Neuronal stem cell (in vitro differentiated cells): ENCODE measurements at regions not wholly inside any gene's neighbourhood (a gene's known extent, or its start where the extent isn't known, plus 50 kb on each side); places are given as distances from the start of the nearest gene placed in this dataset.

ENCODE experiments used
- DNase-seq: peaks from one replicate; pipeline ENCODE4 v3.0.0-alpha.2; 2013; ENCODE audit warnings: low spot score
- H2AFZ ChIP-seq: one replicate; pipeline ENCODE4 v1.6.1; 2013; ENCODE audit warnings: mild to moderate bottlenecking, low read length, inconsistent platforms
- H2AK5ac ChIP-seq: 2 replicates; pipeline ENCODE4 v1.6.1; 2013; ENCODE audit warnings: low read depth, mild to moderate bottlenecking, inconsistent platforms, low read length, moderate library complexity, mixed read lengths
- H2BK120ac ChIP-seq: 2 replicates; pipeline ENCODE4 v1.6.1; 2013; ENCODE audit warnings: low read depth, mild to moderate bottlenecking, inconsistent platforms, low read length, moderate library complexity, mixed read lengths
- H2BK12ac ChIP-seq: one replicate; pipeline ENCODE4 v1.6.1; 2013; ENCODE audit warnings: low read length, inconsistent platforms
- H2BK15ac ChIP-seq: 2 replicates; pipeline ENCODE4 v1.6.1; 2013; ENCODE audit warnings: mild to moderate bottlenecking, low read length, inconsistent platforms, mixed read lengths
- H2BK5ac ChIP-seq: one replicate; pipeline ENCODE4 v1.6.1; 2013; ENCODE audit warnings: inconsistent platforms, mild to moderate bottlenecking, low read length, moderate library complexity
- H3K14ac ChIP-seq: one replicate; pipeline ENCODE4 v1.6.1; 2013; ENCODE audit warnings: low read length, inconsistent platforms
- H3K18ac ChIP-seq: 2 replicates; pipeline ENCODE4 v1.6.1; 2013; ENCODE audit warnings: low read length, inconsistent platforms
- H3K23ac ChIP-seq: 2 replicates; pipeline ENCODE4 v1.6.1; 2013; ENCODE audit warnings: low read depth, mild to moderate bottlenecking, mixed read lengths, low read length, inconsistent platforms; ENCODE audit not compliant: poor library complexity
- H3K27ac ChIP-seq: replicated peaks from 3 replicates; pipeline ENCODE4 v1.5.1; 2013; ENCODE audit warnings: low read length, inconsistent platforms
- H3K27me3 ChIP-seq, 3 experiments: 2 replicates each; pipeline ENCODE4 v1.6.1; 2013; ENCODE audit warnings: low read length in 3 of 3, mild to moderate bottlenecking in 2 of 3, inconsistent platforms in 1 of 3, low read depth in 1 of 3, mixed read lengths in 1 of 3, moderate library complexity in 1 of 3; ENCODE audit not compliant: control insufficient read depth in 3 of 3, insufficient read depth in 3 of 3
- H3K36me3 ChIP-seq, 2 donors: replicated peaks in 1 of 2; 2 replicates each; pipeline ENCODE4 v1.6.1; 2013; ENCODE audit warnings: low read length in 2 of 2; ENCODE audit not compliant: control insufficient read depth in 2 of 2, insufficient read depth in 2 of 2
- H3K4ac ChIP-seq: 2 replicates; pipeline ENCODE4 v1.6.1; 2013; ENCODE audit warnings: inconsistent platforms, mild to moderate bottlenecking, low read length, moderate library complexity
- H3K4me1 ChIP-seq, 2 donors: 1 replicate in 1 of 2; 2 replicates in 1 of 2; pipeline ENCODE4 v1.6.1; 2013; ENCODE audit warnings: low read length in 2 of 2, low read depth in 1 of 2; ENCODE audit not compliant: control insufficient read depth in 2 of 2, insufficient read depth in 1 of 2
- H3K4me2 ChIP-seq: one replicate; pipeline ENCODE4 v1.6.1; 2013; ENCODE audit warnings: mild to moderate bottlenecking, low read length, inconsistent platforms; ENCODE audit not compliant: insufficient read depth, poor library complexity, severe bottlenecking
- H3K4me3 ChIP-seq, 2 donors: 2 replicates each; pipeline ENCODE4 v1.5.1; 2013; ENCODE audit warnings: low read length in 2 of 2, mild to moderate bottlenecking in 2 of 2, inconsistent platforms in 1 of 2, moderate library complexity in 1 of 2
- H3K79me1 ChIP-seq: one replicate; pipeline ENCODE4 v1.6.1; 2013; ENCODE audit warnings: low read depth, mild to moderate bottlenecking, inconsistent platforms, low read length, moderate library complexity
- H3K9ac ChIP-seq: one replicate; pipeline ENCODE4 v1.6.1; 2013; ENCODE audit warnings: mild to moderate bottlenecking, low read depth, low read length, inconsistent platforms; ENCODE audit not compliant: poor library complexity
- H3K9me3 ChIP-seq, 2 donors: replicated peaks in 1 of 2; 2 replicates each; pipeline versions ENCODE3 to v1.6.1; 2013; ENCODE audit warnings: low read length in 2 of 2, mild to moderate bottlenecking in 2 of 2, inconsistent platforms in 1 of 2, low read depth in 1 of 2, mixed read lengths in 1 of 2, moderate library complexity in 1 of 2; ENCODE audit not compliant: control insufficient read depth in 2 of 2, insufficient read depth in 1 of 2
- H4K8ac ChIP-seq: one replicate; pipeline ENCODE4 v1.6.1; 2013; ENCODE audit warnings: low read depth, mild to moderate bottlenecking, inconsistent platforms, low read length, moderate library complexity
- H4K91ac ChIP-seq: one replicate; pipeline ENCODE4 v1.6.1; 2013; ENCODE audit warnings: low read length, low read depth, mild to moderate bottlenecking, inconsistent platforms; ENCODE audit not compliant: poor library complexity
- WGBS, 2 donors: extraction: QIAGEN DNeasy Blood & Tissue Kit; methylation state at CpG; one replicate each; pipeline ENCODE4 v1.1.7; 2013; ENCODE audit warnings: missing lambda C conversion rate in 2 of 2, mixed read lengths in 1 of 2; ENCODE audit not compliant: insufficient read length in 2 of 2, insufficient replicate concordance in 1 of 2; ENCODE audit errors: extremely low coverage in 2 of 2; 5-methylcytosine and 5-hydroxymethylcytosine counted together

GRCh38 chr12:72168851-72169250, 103.3 kb upstream of the TRHDE start:
- Histone ChIP-seq H4K91ac (no peak overlapping the region), H3K36me3 (no peaks in the 10 kb centered on the region), H2AK5ac (no peak overlapping the region), H3K4ac (no peak overlapping the region), H2BK12ac (no peak overlapping the region), H2BK15ac (no peak overlapping the region), H4K8ac (no peak overlapping the region), H3K4me3 (no peak overlapping the region), H3K79me1 (peaks cover 1% of the 10 kb centered on the region), H3K4me1 (no peaks in the 10 kb centered on the region), H3K18ac (no peak overlapping the region), H2BK120ac (no peak overlapping the region), H3K9me3 (no peaks in the 10 kb centered on the region), H3K14ac (no peak overlapping the region), H2AFZ (no peak overlapping the region), H3K23ac (no peak overlapping the region), H3K4me2 (no peak overlapping the region), H3K9ac (no peak overlapping the region), H2BK5ac (no peak overlapping the region), H3K27me3 (peaks cover 0 to 2% (median 0%) of the 10 kb centered on the region in 3 experiments), H3K27ac (no peak overlapping the region)
- DNase-seq: no peak

- H2BK120ac ChIP-seq: no peak overlapping the region
- no peak overlapping the region for H3K14ac ChIP-seq
- no peak for DNase-seq
- peaks cover 1% of the 10 kb centered on the region for H3K79me1 ChIP-seq
- H4K91ac ChIP-seq: no peak overlapping the region
- no peak overlapping the region for H2AFZ ChIP-seq
- no peak overlapping the region for H4K8ac ChIP-seq
- no peak overlapping the region for H2BK5ac ChIP-seq
- H3K9me3 ChIP-seq: no peaks in the 10 kb centered on the region
- H3K4me3 ChIP-seq: no peak overlapping the region
- no peak overlapping the region for H3K9ac ChIP-seq
- no peak overlapping the region for H3K4ac ChIP-seq
- no peak overlapping the region for H2AK5ac ChIP-seq
- WGBS, 2 donors: no CpG with 5 or more reads among the region's 4 CpGs
- H3K27ac ChIP-seq: no peak overlapping the region
- no peak overlapping the region for H3K23ac ChIP-seq
- no peaks in the 10 kb centered on the region for H3K4me1 ChIP-seq
- H2BK15ac ChIP-seq: no peak overlapping the region
- no peak overlapping the region for H2BK12ac ChIP-seq
- no peak overlapping the region for H3K18ac ChIP-seq
- no peaks in the 10 kb centered on the region for H3K36me3 ChIP-seq
- H3K4me2 ChIP-seq: no peak overlapping the region
- H3K27me3 ChIP-seq: peaks cover 0 to 2% (median 0%) of the 10 kb centered on the region in 3 experiments
Observed at GRCh38 chr12:72173974-72174373, 98.2 kb upstream of the TRHDE start.

- Histone ChIP-seq H3K4me1 (no peaks in the 10 kb centered on the region), H3K9ac (no peak overlapping the region), H3K14ac (no peak overlapping the region), H4K8ac (no peak overlapping the region), H2BK120ac (no peak overlapping the region), H3K4ac (no peak overlapping the region), H2BK15ac (no peak overlapping the region), H3K27me3 (no peaks in the 10 kb centered on the region), H4K91ac (no peak overlapping the region), H2AFZ (no peak overlapping the region), H3K36me3 (no peaks in the 10 kb centered on the region), H3K4me3 (no peak overlapping the region), H3K4me2 (no peak overlapping the region), H3K9me3 (no peaks in the 10 kb centered on the region), H3K79me1 (no peaks in the 10 kb centered on the region), H2BK12ac (no peak overlapping the region), H3K18ac (no peak overlapping the region), H2BK5ac (no peak overlapping the region), H3K23ac (no peak overlapping the region), H3K27ac (no peak overlapping the region), H2AK5ac (no peak overlapping the region)
- no CpG with 5 or more reads among the region's 2 CpGs for WGBS, 2 donors
- DNase-seq: no peak
Observed at GRCh38 chr12:72178244-72178643, 93.9 kb upstream of the TRHDE start.

GRCh38 chr12:72178871-72179270, 93.3 kb upstream of the TRHDE start:
- H3K27me3 ChIP-seq: no peaks in the 10 kb centered on the region
- H3K23ac ChIP-seq: no peak overlapping the region
- H2BK15ac ChIP-seq: no peak overlapping the region
- WGBS, 2 donors: no CpG with 5 or more reads among the region's 2 CpGs
- no peak for DNase-seq
- no peaks in the 10 kb centered on the region for H3K79me1 ChIP-seq
- no peak overlapping the region for H3K18ac ChIP-seq
- no peak overlapping the region for H3K9ac ChIP-seq
- H3K27ac ChIP-seq: no peak overlapping the region
- H2AK5ac ChIP-seq: no peak overlapping the region
- no peak overlapping the region for H2BK120ac ChIP-seq
- H3K4me1 ChIP-seq: no peaks in the 10 kb centered on the region
- no peak overlapping the region for H4K91ac ChIP-seq
- H3K4me2 ChIP-seq: no peak overlapping the region
- H3K14ac ChIP-seq: no peak overlapping the region
- no peak overlapping the region for H2BK5ac ChIP-seq
- H4K8ac ChIP-seq: no peak overlapping the region
- no peaks in the 10 kb centered on the region for H3K36me3 ChIP-seq
- no peak overlapping the region for H3K4me3 ChIP-seq
- no peak overlapping the region for H2BK12ac ChIP-seq
- no peak overlapping the region for H2AFZ ChIP-seq
- no peaks in the 10 kb centered on the region for H3K9me3 ChIP-seq
- H3K4ac ChIP-seq: no peak overlapping the region
